Effector memory CD8-positive, alpha-beta T cell (primary cell): ENCODE measurements at regions not wholly inside any gene's neighbourhood (a gene's known extent, or its start where the extent isn't known, plus 50 kb on each side); places are given as distances from the start of the nearest gene placed in this dataset.
A peak's percentile ranks its signal among the peaks of the same experiment; 100 is the strongest.
"Not testable (repeated sequence)": the region's sequence is repeated elsewhere in the genome, so short reads cannot be mapped to it uniquely, and the experiment has no call there.

Experiments
- ATAC-seq: fragments of 150-1000 bp; cut with Tn5 transposase; replicated peaks from 2 replicates; pipeline ENCODE4 v1.10.0; 2021; ENCODE audit warnings: mild to moderate bottlenecking, moderate library complexity
- DNase-seq, 3 experiments: peaks; one replicate each; pipeline ENCODE4 v3.0.0; 2021
- H3K27ac Mint-ChIP-seq, 2 donors: one replicate each; pipeline ENCODE4 v1.8.0; 2022; ENCODE audit warnings: mild to moderate bottlenecking in 2 of 2, mixed read lengths in 2 of 2, moderate library complexity in 2 of 2
- H3K27me3 Mint-ChIP-seq, 2 donors: one replicate each; pipeline ENCODE4 v1.8.0; 2022; ENCODE audit warnings: mixed read lengths in 2 of 2
- H3K36me3 Mint-ChIP-seq: one replicate; pipeline ENCODE4 v1.8.0; 2022; ENCODE audit warnings: mild to moderate bottlenecking, moderate library complexity, mixed read lengths; ENCODE audit not compliant: insufficient read depth
- H3K4me1 Mint-ChIP-seq, 2 donors: one replicate each; pipeline ENCODE4 v1.8.0; 2022; ENCODE audit warnings: low read depth in 2 of 2, mixed read lengths in 2 of 2
- H3K4me3 Mint-ChIP-seq, 2 donors: one replicate each; pipeline ENCODE4 v1.8.0; 2022; ENCODE audit warnings: mild to moderate bottlenecking in 2 of 2, mixed read lengths in 2 of 2, moderate library complexity in 2 of 2
- H3K9me3 Mint-ChIP-seq, 2 donors: one replicate each; pipeline ENCODE4 v1.8.0; 2022; ENCODE audit warnings: mixed read lengths in 2 of 2

DNA sequence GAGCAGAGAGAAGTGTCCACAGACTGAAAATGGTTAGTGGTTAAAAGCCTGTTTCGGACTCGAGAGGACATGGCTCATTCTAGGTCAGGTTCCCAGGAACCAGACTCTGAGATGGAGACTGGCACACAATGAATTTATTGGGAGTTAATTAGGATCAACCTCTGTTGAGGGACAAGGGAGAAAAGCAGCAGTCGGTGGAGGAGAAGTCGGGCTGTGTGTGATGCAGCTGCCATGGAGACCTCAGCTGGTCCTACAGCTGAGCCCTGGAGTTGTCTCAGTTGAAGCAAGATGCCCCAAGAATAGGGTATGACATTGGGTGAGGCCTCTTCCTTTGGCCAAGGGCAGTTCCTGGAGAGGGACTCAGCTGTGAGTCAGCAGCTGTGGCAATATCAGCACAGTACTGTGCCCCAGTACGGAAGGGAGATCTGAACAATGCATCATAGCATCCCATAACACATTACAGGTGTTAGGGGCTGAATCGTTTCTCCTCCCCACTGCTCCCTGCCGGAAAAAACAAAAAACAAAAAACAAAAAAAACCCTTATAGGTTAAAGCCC is 105.4 kb downstream of the ABHD5 start:
- Mint-ChIP-seq H3K9me3 (no peaks in the 10 kb centered on the region), H3K4me1 (no peaks in the 10 kb centered on the region), H3K36me3 (no peaks in the 10 kb centered on the region), H3K27me3 (peaks cover 39 to 55% of the 10 kb centered on the region in 2 donors), H3K4me3 (no peak overlapping the region), H3K27ac (no peak overlapping the region)
- DNase-seq (no peak), ATAC-seq (no peak)

GRCh38 chr3:43797794-43798193 is 107.1 kb downstream of the ABHD5 start:
- Mint-ChIP-seq H3K36me3 (no peaks in the 10 kb centered on the region), H3K4me1 (no peaks in the 10 kb centered on the region), H3K27ac (no peak overlapping the region), H3K4me3 (no peak overlapping the region), H3K9me3 (no peaks in the 10 kb centered on the region), H3K27me3 (peaks cover 33 to 48% of the 10 kb centered on the region in 2 donors)
- no peak for DNase-seq
- no peak for ATAC-seq

- H3K27ac Mint-ChIP-seq, result peak overlapping the region in 1 of 2 donors; percentile 3
Measured at GRCh38 chr3:43810797-43811196, 120.1 kb downstream of the ABHD5 start.

GRCh38 chr3:43814461-43814860 is 123.7 kb downstream of the ABHD5 start:
- H3K9me3 Mint-ChIP-seq, result peaks cover 0 to 2% of the 10 kb centered on the region in 2 donors
- no peak for DNase-seq
- H3K27me3 Mint-ChIP-seq, result peaks cover 9 to 18% of the 10 kb centered on the region in 2 donors
- H3K27ac Mint-ChIP-seq, result no peak overlapping the region
- no peak overlapping the region for H3K4me3 Mint-ChIP-seq
- H3K36me3 Mint-ChIP-seq, result no peaks in the 10 kb centered on the region
- no peak for ATAC-seq
- H3K4me1 Mint-ChIP-seq, result peaks cover 0 to 5% of the 10 kb centered on the region in 2 donors

More at GRCh38 chr3:43810797-43811196, 120.1 kb downstream of the ABHD5 start:
- no peak for DNase-seq
- no peak for ATAC-seq
- Mint-ChIP-seq H3K27me3 (peaks cover 26 to 43% of the 10 kb centered on the region in 2 donors), H3K36me3 (no peaks in the 10 kb centered on the region), H3K4me3 (no peak overlapping the region), H3K4me1 (no peaks in the 10 kb centered on the region), H3K9me3 (peaks cover 0 to 3% of the 10 kb centered on the region in 2 donors)

DNA sequence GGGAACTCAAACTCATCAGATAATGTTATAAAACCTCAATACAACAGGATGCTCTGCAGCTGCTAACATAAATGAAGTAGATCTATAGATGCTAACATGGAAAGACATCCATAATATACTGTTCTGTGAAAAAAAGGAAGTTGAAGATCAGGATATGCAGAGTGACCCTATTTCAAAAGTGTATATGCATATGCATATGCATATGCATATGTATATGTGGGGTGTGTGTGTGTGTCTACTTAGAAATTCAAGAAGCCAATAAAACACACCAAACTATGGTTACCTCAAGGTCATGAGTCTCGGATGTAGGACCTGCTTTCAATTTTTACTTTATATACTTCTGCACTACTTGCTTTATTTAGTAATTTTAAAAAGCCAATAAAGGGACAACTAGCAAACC is 125.6 kb downstream of the ABHD5 start:
- no peak for DNase-seq
- peaks cover 0 to 5% of the 10 kb centered on the region in 2 donors for H3K4me1 Mint-ChIP-seq
- peaks cover 0 to 2% of the 10 kb centered on the region in 2 donors for H3K9me3 Mint-ChIP-seq
- no peak overlapping the region for H3K4me3 Mint-ChIP-seq
- ATAC-seq, result no peak
- H3K27ac Mint-ChIP-seq, result no peak overlapping the region
- H3K27me3 Mint-ChIP-seq, result peaks cover 24 to 28% of the 10 kb centered on the region in 2 donors
- H3K36me3 Mint-ChIP-seq, result no peaks in the 10 kb centered on the region

- H3K27ac Mint-ChIP-seq, result no peak overlapping the region
- peaks cover 0 to 5% of the 10 kb centered on the region in 2 donors for H3K4me1 Mint-ChIP-seq
- H3K36me3 Mint-ChIP-seq, result no peaks in the 10 kb centered on the region
- ATAC-seq (no peak), DNase-seq (no peak)
- peaks cover 0 to 2% of the 10 kb centered on the region in 2 donors for H3K9me3 Mint-ChIP-seq
- no peak overlapping the region for H3K4me3 Mint-ChIP-seq
- H3K27me3 Mint-ChIP-seq, result peaks cover 28 to 29% of the 10 kb centered on the region in 2 donors
Measured at GRCh38 chr3:43817064-43817463, 126.3 kb downstream of the ABHD5 start.

DNA sequence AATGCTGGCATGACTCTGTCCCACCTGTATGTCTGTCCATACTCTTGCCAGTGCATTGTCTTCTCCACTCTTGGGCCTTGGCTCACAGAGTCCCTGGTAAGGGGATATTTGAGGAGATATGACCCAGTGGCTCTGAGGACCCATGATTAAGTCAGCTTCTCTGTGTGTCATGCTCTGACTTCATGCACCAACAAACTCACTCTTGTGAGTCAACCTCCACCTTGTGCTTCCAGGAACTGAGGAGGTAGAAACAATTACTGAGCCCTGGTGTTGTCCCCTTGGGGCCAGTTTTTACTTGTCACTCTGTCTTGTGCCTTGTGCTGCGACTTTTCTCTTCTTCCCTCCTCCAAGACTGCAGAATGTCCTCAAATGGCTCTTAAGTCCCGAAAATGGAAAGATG is 127.1 kb downstream of the ABHD5 start:
- Mint-ChIP-seq H3K27me3 (peaks cover 28% of the 10 kb centered on the region in 2 donors), H3K27ac (no peak overlapping the region), H3K4me3 (no peak overlapping the region), H3K36me3 (no peaks in the 10 kb centered on the region), H3K4me1 (peaks cover 0 to 5% of the 10 kb centered on the region in 2 donors), H3K9me3 (peaks cover 0 to 2% of the 10 kb centered on the region in 2 donors)
- no peak for DNase-seq
- no peak for ATAC-seq

GRCh38 chr3:43818229-43818628 is 127.5 kb downstream of the ABHD5 start:
- H3K4me3 Mint-ChIP-seq, result no peak overlapping the region
- ATAC-seq (no peak), DNase-seq (no peak)
- H3K4me1 Mint-ChIP-seq, result peaks cover 0 to 5% of the 10 kb centered on the region in 2 donors
- peaks cover 24 to 28% of the 10 kb centered on the region in 2 donors for H3K27me3 Mint-ChIP-seq
- H3K36me3 Mint-ChIP-seq, result no peaks in the 10 kb centered on the region
- H3K27ac Mint-ChIP-seq, result no peak overlapping the region
- H3K9me3 Mint-ChIP-seq, result no peaks in the 10 kb centered on the region

DNA sequence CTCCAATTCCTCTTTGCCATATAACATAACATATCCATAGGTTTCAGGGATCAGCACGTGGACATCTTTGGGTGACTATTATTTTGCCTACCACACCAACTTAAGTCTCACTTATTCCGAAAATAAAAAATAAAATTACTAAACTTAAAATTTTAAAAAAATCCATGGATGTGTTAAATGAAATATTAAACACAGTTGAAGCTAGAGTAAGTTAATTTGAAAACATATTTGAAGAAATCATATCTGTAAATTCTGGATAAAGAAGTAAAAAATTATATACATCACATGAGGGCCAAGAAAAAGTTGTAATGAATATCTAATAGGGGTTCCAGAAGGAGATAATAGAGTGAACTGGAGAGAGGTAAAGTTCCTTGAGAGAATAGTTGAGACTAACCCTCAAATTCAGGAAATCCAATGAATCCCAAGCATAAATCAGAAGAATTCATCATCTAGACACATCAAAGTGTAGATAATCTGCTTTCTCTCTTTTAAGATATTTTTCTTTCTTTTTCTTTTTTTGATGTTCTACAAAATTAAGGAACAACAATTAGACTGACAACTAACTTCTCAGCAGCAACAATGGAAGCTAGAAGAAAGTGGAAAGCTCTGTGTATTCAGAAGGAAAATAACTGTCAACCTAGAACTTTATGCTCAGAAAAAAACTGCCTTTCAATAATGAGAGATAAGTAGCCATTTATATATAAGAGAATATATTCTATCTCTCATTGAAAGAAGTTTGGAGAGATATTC is 147.4 kb downstream of the ABHD5 start:
- ATAC-seq (no peak), DNase-seq (no peak)
- Mint-ChIP-seq H3K27me3 (peaks cover 62 to 67% of the 10 kb centered on the region in 2 donors), H3K36me3 (peaks cover 3% of the 10 kb centered on the region), H3K4me3 (no peak overlapping the region), H3K27ac (no peak overlapping the region), H3K4me1 (no peaks in the 10 kb centered on the region), H3K9me3 (peaks cover 0 to 8% of the 10 kb centered on the region in 2 donors)

GRCh38 chr3:43838877-43839276 is 148.1 kb downstream of the ABHD5 start:
- Mint-ChIP-seq H3K27ac (no peak overlapping the region), H3K4me3 (no peak overlapping the region), H3K4me1 (no peaks in the 10 kb centered on the region), H3K27me3 (peaks cover 61 to 67% of the 10 kb centered on the region in 2 donors), H3K9me3 (peaks cover 0 to 8% of the 10 kb centered on the region in 2 donors), H3K36me3 (peaks cover 3% of the 10 kb centered on the region)
- DNase-seq (no peak), ATAC-seq (no peak)

- H3K27ac Mint-ChIP-seq, result no peak overlapping the region
- peaks cover 38 to 55% of the 10 kb centered on the region in 2 donors for H3K27me3 Mint-ChIP-seq
- peaks cover 0 to 6% of the 10 kb centered on the region in 2 donors for H3K9me3 Mint-ChIP-seq
- no peak for ATAC-seq
- no peak for DNase-seq
- no peaks in the 10 kb centered on the region for H3K4me1 Mint-ChIP-seq
- H3K36me3 Mint-ChIP-seq, result no peaks in the 10 kb centered on the region
- no peak overlapping the region for H3K4me3 Mint-ChIP-seq
Measured at GRCh38 chr3:43843386-43843785, 152.6 kb downstream of the ABHD5 start.

- Mint-ChIP-seq H3K4me1 (no peaks in the 10 kb centered on the region), H3K9me3 (peaks cover 0 to 6% of the 10 kb centered on the region in 2 donors)
Measured at GRCh38 chr3:43844757-43845156, 154.0 kb downstream of the ABHD5 start.

DNA sequence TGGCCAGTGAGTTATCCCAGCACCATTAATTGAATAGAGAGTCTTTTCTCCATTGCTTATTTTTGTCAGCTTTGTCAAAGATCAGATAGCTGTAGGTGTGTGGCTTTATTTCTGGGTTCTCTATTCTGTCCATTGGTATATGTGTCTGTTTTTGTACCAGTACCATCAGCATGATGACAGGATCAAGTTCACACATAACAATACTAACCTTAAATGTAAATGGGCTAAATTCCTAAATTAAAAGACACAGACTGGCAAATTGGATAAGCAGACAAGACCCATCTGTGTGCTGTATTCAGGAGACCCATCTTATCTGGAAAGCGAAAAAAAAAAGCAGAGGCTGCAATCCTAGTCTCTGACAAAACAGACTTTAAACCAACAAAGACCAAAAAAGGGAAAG is 154.8 kb downstream of the ABHD5 start:
- H3K27me3 Mint-ChIP-seq, result peaks cover 38 to 49% of the 10 kb centered on the region in 2 donors
- H3K4me1 Mint-ChIP-seq, H3K4me3 Mint-ChIP-seq, H3K9me3 Mint-ChIP-seq, H3K27ac Mint-ChIP-seq, DNase-seq, ATAC-seq, H3K36me3 Mint-ChIP-seq: not testable (repeated sequence)

More at GRCh38 chr3:43844757-43845156, 154.0 kb downstream of the ABHD5 start:
- ATAC-seq, result no peak
- H3K4me3 Mint-ChIP-seq, result no peak overlapping the region
- H3K27me3 Mint-ChIP-seq, result peaks cover 38 to 49% of the 10 kb centered on the region in 2 donors
- H3K27ac Mint-ChIP-seq, result no peak overlapping the region
- no peak for DNase-seq
- H3K36me3 Mint-ChIP-seq, result no peaks in the 10 kb centered on the region

DNA sequence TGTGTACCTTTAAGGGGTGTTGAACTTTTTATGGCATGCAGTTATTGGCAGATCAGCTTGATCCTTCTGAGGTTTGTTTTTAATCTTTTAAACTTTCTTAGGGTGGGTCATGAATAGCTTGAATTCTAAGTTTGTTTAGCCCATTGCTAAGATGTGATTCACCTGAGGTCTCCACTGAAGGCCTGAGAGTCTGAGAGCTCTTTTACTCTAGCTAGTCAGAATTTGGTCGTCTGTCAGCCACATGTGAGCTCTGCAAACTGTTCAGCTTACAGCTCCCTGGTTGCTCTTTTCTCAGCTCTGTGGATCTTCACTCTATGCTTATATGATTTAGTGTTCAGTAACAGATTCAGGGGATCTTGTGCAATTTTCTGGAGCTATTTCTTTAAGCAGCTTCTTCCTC is 161.3 kb downstream of the ABHD5 start:
- DNase-seq (no peak), ATAC-seq (no peak)
- H3K4me1 Mint-ChIP-seq, result no peaks in the 10 kb centered on the region
- H3K27ac Mint-ChIP-seq, result no peak overlapping the region
- H3K27me3 Mint-ChIP-seq, result peaks cover 44 to 50% of the 10 kb centered on the region in 2 donors
- no peaks in the 10 kb centered on the region for H3K36me3 Mint-ChIP-seq
- H3K9me3 Mint-ChIP-seq, result peaks cover 0 to 2% of the 10 kb centered on the region in 2 donors
- no peak overlapping the region for H3K4me3 Mint-ChIP-seq
